Activated CD8-positive, alpha-beta T cell treated with anti-CD3 and anti-CD28 coated beads for 36 hours (primary cell): ENCODE measurements at regions not wholly inside any gene's neighbourhood (a gene's known extent, or its start where the extent isn't known, plus 50 kb on each side); places are given as distances from the start of the nearest gene placed in this dataset.

Source experiments
- ATAC-seq: fragments of 200-7000 bp; cut with Tn5 transposase; one replicate; pipeline ENCODE4 v1.10.0; 2021; ENCODE audit warnings: mild to moderate bottlenecking, moderate library complexity
- CTCF ChIA-PET: fragments of 350-600 bp; sonication (Branson Sonifier 250); formaldehyde crosslinking; loops from one replicate; lab custom pipeline; 2021; ENCODE audit warnings: antibody characterized with exemption; lab: Charles Lee
- POLR2A ChIA-PET: fragments of 350-600 bp; sonication (Branson Sonifier 250); formaldehyde crosslinking; loops from one replicate; lab custom pipeline; 2021; ENCODE audit warnings: antibody characterized with exemption; lab: Charles Lee
- DNase-seq: peaks from one replicate; pipeline ENCODE4 v3.0.0-alpha.2; 2020
- H3K27ac Mint-ChIP-seq: one replicate; pipeline ENCODE4 v1.8.0; 2021; ENCODE audit warnings: mild to moderate bottlenecking, mixed read lengths
- H3K27me3 Mint-ChIP-seq: one replicate; pipeline ENCODE4 v1.8.0; 2021; ENCODE audit warnings: mixed read lengths
- H3K36me3 Mint-ChIP-seq: one replicate; pipeline ENCODE4 v1.8.0; 2021; ENCODE audit warnings: low read depth, mixed read lengths
- H3K4me1 Mint-ChIP-seq: one replicate; pipeline ENCODE4 v1.8.0; 2021; ENCODE audit warnings: low read depth, mixed read lengths
- H3K4me3 Mint-ChIP-seq: one replicate; pipeline ENCODE4 v1.8.0; 2021; ENCODE audit warnings: mild to moderate bottlenecking, moderate library complexity, mixed read lengths
- H3K9me3 Mint-ChIP-seq: one replicate; pipeline ENCODE4 v1.8.0; 2021; ENCODE audit warnings: mixed read lengths
- CTCF ChIP-seq: fragments of 200-600 bp; IDR thresholded peaks from one replicate; pipeline ENCODE4 v1.8.0; 2022; ENCODE audit warnings: antibody characterized with exemption, mild to moderate bottlenecking
- intact Hi-C: fragments of 100-400 bp; cut with micrococcal nuclease; formaldehyde crosslinking; loops from one replicate; pipeline ENCODE4 v1.10.0; 2022

GRCh38 chr14:51445001-51445390, 204.9 kb downstream of the TMX1 start:
- Mint-ChIP-seq H3K27me3 (peaks cover 1% of the 10 kb centered on the region), H3K36me3 (no peaks in the 10 kb centered on the region), H3K9me3 (no peaks in the 10 kb centered on the region), H3K4me3 (no peak overlapping the region), H3K4me1 (no peaks in the 10 kb centered on the region), H3K27ac (no peak overlapping the region)
- ChIA-PET POLR2A (interaction anchor here (0.7 to 1.2 kb wide), 2 partner anchors 9 to 10 kb away, joined by 3 read pairs; no protein-coding TSS in a partner anchor), CTCF (no interaction called here)
- intact Hi-C loops, result no loop called here
- DNase-seq, result no peak
- no peak for ATAC-seq
- TF ChIP-seq CTCF, result no peak

GRCh38 chr14:51446771-51447170, 204.9 kb upstream of the FRMD6 start:
- no peaks in the 10 kb centered on the region for H3K9me3 Mint-ChIP-seq
- POLR2A ChIA-PET, result interaction anchor here (1.1 kb wide), 1 partner anchor 18 kb away, joined by 3 read pairs; no protein-coding TSS in a partner anchor
- H3K4me3 Mint-ChIP-seq, result no peak overlapping the region
- no peak overlapping the region for H3K27ac Mint-ChIP-seq
- TF ChIP-seq CTCF, result no peak
- intact Hi-C loops, result no loop called here
- no peaks in the 10 kb centered on the region for H3K36me3 Mint-ChIP-seq
- no peak for ATAC-seq
- DNase-seq, result no peak
- CTCF ChIA-PET, result no interaction called here
- peaks cover 1% of the 10 kb centered on the region for H3K27me3 Mint-ChIP-seq
- H3K4me1 Mint-ChIP-seq, result no peaks in the 10 kb centered on the region

- no peaks in the 10 kb centered on the region for H3K9me3 Mint-ChIP-seq
- intact Hi-C loops, result no loop called here
- H3K27me3 Mint-ChIP-seq, result no peaks in the 10 kb centered on the region
- ChIA-PET CTCF (no interaction called here), POLR2A (interaction anchor here (1.1 kb wide), 2 partner anchors 18 to 184 kb away, joined by 3 read pairs; no protein-coding TSS in a partner anchor)
- no peaks in the 10 kb centered on the region for H3K4me1 Mint-ChIP-seq
- ATAC-seq (no peak), DNase-seq (no peak)
- TF ChIP-seq CTCF, result no peak
- H3K36me3 Mint-ChIP-seq, result no peaks in the 10 kb centered on the region
- H3K4me3 Mint-ChIP-seq, result no peak overlapping the region
- H3K27ac Mint-ChIP-seq, result no peak overlapping the region
Observed at GRCh38 chr14:51447411-51447810, 204.3 kb upstream of the FRMD6 start.

GRCh38 chr14:51448831-51449670, 202.7 kb upstream of the FRMD6 start:
- no peak for DNase-seq
- ATAC-seq, result no peak
- Mint-ChIP-seq H3K9me3 (no peaks in the 10 kb centered on the region), H3K27ac (no peak overlapping the region), H3K4me1 (no peaks in the 10 kb centered on the region), H3K4me3 (no peak overlapping the region), H3K36me3 (no peaks in the 10 kb centered on the region), H3K27me3 (no peaks in the 10 kb centered on the region)
- CTCF ChIA-PET, result interaction anchor here (1.7 kb wide), 1 partner anchor 10 kb away, joined by 3 read pairs; no protein-coding TSS in a partner anchor
- POLR2A ChIA-PET, result no interaction called here
- no peak for TF ChIP-seq CTCF
- intact Hi-C loops, result no loop called here

GRCh38 chr14:51449681-51450080, 202.0 kb upstream of the FRMD6 start:
- no peak for ATAC-seq
- CTCF ChIA-PET, result interaction anchor here (1.7 kb wide), 1 partner anchor 9 kb away, joined by 3 read pairs; no protein-coding TSS in a partner anchor
- Mint-ChIP-seq H3K27ac (no peak overlapping the region), H3K27me3 (no peaks in the 10 kb centered on the region), H3K9me3 (no peaks in the 10 kb centered on the region), H3K4me3 (no peak overlapping the region), H3K4me1 (no peaks in the 10 kb centered on the region), H3K36me3 (no peaks in the 10 kb centered on the region)
- POLR2A ChIA-PET, result no interaction called here
- no peak for DNase-seq
- intact Hi-C loops, result no loop called here
- no peak for TF ChIP-seq CTCF
